ENCODE measurements at regions not wholly inside any gene's neighbourhood (a gene's known extent, or its start where the extent isn't known, plus 50 kb on each side); places are given as distances from the start of the nearest gene placed in this dataset.

GRCh38 chr2:176388861-176389260 is 119.6 kb downstream of the MTX2 start:
- DNase-seq = no peak

- DNase-seq = no peak
These were observed 121.3 kb downstream of the MTX2 start for GRCh38 chr2:176390276-176391147.

GRCh38 chr2:176391148-176391419 is 121.8 kb downstream of the MTX2 start:
- no peak for DNase-seq

- no peak for DNase-seq
These were observed 123.0 kb downstream of the MTX2 start for GRCh38 chr2:176392249-176392648.

- no peak for DNase-seq
These were observed 123.6 kb downstream of the MTX2 start for GRCh38 chr2:176392744-176393414.

- no peak for DNase-seq
These were observed 126.1 kb downstream of the MTX2 start for GRCh38 chr2:176395273-176395854.

GRCh38 chr2:176398243-176399073 is 129.2 kb downstream of the MTX2 start:
- DNase-seq = no peak

- DNase-seq = no peak
These were observed 129.9 kb downstream of the MTX2 start for GRCh38 chr2:176399074-176399598.

- DNase-seq = no peak
These were observed 136.2 kb downstream of the MTX2 start for GRCh38 chr2:176405477-176405876.

GRCh38 chr2:176407706-176408105 is 138.5 kb downstream of the MTX2 start:
- no peak for DNase-seq

GRCh38 chr2:176409671-176410070 is 140.4 kb downstream of the MTX2 start:
- no peak for DNase-seq

- no peak for DNase-seq
These were observed 142.9 kb downstream of the MTX2 start for GRCh38 chr2:176412136-176412535.

- no peak for DNase-seq
These were observed 144.5 kb downstream of the MTX2 start for GRCh38 chr2:176413786-176414185.

- DNase-seq = no peak
These were observed 145.4 kb downstream of the MTX2 start for GRCh38 chr2:176414641-176415040.

GRCh38 chr2:176415174-176415895 is 146.1 kb downstream of the MTX2 start:
- DNase-seq = no peak

GRCh38 chr2:176415937-176416499 is 146.8 kb downstream of the MTX2 start:
- DNase-seq = no peak

GRCh38 chr2:176418768-176419167 is 149.5 kb downstream of the MTX2 start:
- no peak for DNase-seq

GRCh38 chr2:176419591-176420071 is 150.4 kb downstream of the MTX2 start:
- DNase-seq = no peak

GRCh38 chr2:176421297-176422050 is 152.2 kb downstream of the MTX2 start:
- DNase-seq = no peak

- DNase-seq = no peak
These were observed 154.6 kb downstream of the MTX2 start for GRCh38 chr2:176423819-176424218.

GRCh38 chr2:176424746-176425145 is 155.5 kb downstream of the MTX2 start:
- no peak for DNase-seq

Measured in NCI-H1930 (cell line).